Epithelial cell of esophagus (primary cell): ENCODE measurements at regions not wholly inside any gene's neighbourhood (a gene's known extent, or its start where the extent isn't known, plus 50 kb on each side); places are given as distances from the start of the nearest gene placed in this dataset.

Source experiments
- DNase-seq: peaks from one replicate; pipeline ENCODE4 v3.0.0; 2010; ENCODE audit warnings: low read depth
- H3K4me3 ChIP-seq: 2 replicates; pipeline ENCODE4 v1.5.1; 2011; ENCODE audit warnings: mild to moderate bottlenecking, low read length, control low read depth
- TF ChIP-seq, protein P1 (sequence below): IDR thresholded peaks from 2 replicates; pipeline ENCODE4 v1.5.1; 2011; ENCODE audit warnings: low read depth, mild to moderate bottlenecking, low read length, control low read depth, inconsistent platforms; ENCODE audit not compliant: insufficient read depth; ENCODE audit errors: missing control alignments

DNA sequence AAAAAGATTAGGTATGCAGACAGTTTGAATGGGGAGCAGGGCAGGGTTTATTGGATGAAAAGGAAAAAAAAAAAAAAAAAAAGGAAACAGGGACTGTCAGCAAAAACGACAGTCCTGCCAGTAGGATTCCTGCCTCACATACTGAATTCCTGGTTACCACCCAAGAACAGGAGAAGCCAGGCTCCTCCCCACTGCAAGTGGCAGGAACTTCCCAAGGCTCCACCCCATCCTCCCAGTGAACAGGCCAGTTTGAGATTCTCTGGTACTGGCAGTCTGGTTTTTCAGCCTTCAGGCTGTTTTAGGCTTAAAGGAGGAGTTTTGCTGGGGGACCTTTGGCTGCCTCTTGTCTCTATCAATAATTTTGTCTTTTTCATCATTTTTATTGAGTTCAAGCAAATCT, 360.0 kb upstream of the CXorf51A start:
- TF ChIP-seq, protein P1, sequence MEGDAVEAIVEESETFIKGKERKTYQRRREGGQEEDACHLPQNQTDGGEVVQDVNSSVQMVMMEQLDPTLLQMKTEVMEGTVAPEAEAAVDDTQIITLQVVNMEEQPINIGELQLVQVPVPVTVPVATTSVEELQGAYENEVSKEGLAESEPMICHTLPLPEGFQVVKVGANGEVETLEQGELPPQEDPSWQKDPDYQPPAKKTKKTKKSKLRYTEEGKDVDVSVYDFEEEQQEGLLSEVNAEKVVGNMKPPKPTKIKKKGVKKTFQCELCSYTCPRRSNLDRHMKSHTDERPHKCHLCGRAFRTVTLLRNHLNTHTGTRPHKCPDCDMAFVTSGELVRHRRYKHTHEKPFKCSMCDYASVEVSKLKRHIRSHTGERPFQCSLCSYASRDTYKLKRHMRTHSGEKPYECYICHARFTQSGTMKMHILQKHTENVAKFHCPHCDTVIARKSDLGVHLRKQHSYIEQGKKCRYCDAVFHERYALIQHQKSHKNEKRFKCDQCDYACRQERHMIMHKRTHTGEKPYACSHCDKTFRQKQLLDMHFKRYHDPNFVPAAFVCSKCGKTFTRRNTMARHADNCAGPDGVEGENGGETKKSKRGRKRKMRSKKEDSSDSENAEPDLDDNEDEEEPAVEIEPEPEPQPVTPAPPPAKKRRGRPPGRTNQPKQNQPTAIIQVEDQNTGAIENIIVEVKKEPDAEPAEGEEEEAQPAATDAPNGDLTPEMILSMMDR: no peak
- H3K4me3 ChIP-seq: no peak overlapping the region
- peak; percentile 0 for DNase-seq

DNA sequence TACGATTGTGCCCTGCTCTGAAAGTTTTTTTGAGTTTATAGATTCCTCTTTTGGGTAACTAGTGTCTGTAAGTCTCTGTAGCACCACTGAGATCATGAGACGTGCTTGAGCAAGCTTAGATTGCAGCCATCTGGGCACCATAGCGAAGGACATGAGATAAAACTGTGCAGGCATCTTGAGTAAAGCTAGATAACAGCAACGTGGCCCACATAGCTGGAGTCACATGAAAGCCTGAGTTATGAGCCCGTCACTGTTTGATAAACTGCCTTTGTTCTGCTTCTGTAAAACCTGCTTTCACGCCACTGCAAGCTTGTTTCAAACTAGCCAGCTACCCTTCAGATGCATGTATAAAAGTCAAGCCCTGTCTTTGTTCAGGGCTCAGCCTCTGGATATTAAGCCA, 359.1 kb upstream of the CXorf51A start:
- no peak for DNase-seq
- TF ChIP-seq, protein P1: no peak

DNA sequence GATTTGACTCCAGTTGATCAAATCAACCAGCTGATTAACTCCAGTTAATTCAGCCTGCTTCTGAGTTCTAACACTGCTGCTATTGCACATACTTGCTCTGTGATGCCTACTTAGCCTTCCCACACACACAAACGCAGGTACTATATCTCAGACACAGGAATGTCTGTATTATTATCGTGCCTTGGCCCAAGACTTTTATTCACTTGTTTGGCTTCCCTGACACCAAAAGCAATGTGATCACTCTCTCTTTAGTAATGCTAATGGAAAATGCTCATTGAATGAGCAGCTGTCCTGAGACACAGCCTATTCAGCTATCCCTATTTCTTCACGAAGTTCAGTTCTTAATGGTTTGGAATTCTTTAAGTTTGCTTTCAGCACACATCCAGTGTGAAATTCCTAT, 356.4 kb upstream of the CXorf51A start:
- TF ChIP-seq, protein P1: no peak

More for the DNA sequence above, 359.1 kb upstream of the CXorf51A start:
- no peak overlapping the region for H3K4me3 ChIP-seq

More for the DNA sequence above, 356.4 kb upstream of the CXorf51A start:
- DNase-seq: no peak
- H3K4me3 ChIP-seq: no peak overlapping the region
